Ovary (tissue), 7 donors: ENCODE measurements at regions not wholly inside any gene's neighbourhood (a gene's known extent, or its start where the extent isn't known, plus 50 kb on each side); places are given as distances from the start of the nearest gene placed in this dataset.
"Not testable (repeated sequence)": the region's sequence is repeated elsewhere in the genome, so short reads cannot be mapped to it uniquely, and the experiment has no call there.

Experiments
- DNase-seq, 5 donors: peaks; one replicate each; pipeline ENCODE4 v3.0.0-alpha.2; 2019 to 2020
- H3K27ac ChIP-seq, 2 donors: fragments of 200-600 bp; one replicate each; pipeline versions ENCODE4 v1.5.1 to v1.8.0; 2019 to 2022
- H3K27me3 ChIP-seq: fragments of 200-600 bp; one replicate; pipeline ENCODE4 v1.8.0; 2022
- H3K36me3 ChIP-seq: fragments of 200-600 bp; sonication (generic); one replicate; pipeline ENCODE4 v1.5.1; 2019
- H3K4me1 ChIP-seq: one replicate; pipeline ENCODE4 v1.8.1; 2013; ENCODE audit warnings: mild to moderate bottlenecking, moderate library complexity; ENCODE audit not compliant: insufficient read depth
- H3K4me3 ChIP-seq: fragments of 200-600 bp; sonication (generic); one replicate; pipeline ENCODE4 v1.5.1; 2017
- H3K9me3 ChIP-seq, 2 donors: fragments of 200-600 bp in 1 of 2; sonication (generic) in 1 of 2; one replicate each; pipeline versions ENCODE4 v1.5.1 to v1.8.1; 2013 to 2019; ENCODE audit warnings: mild to moderate bottlenecking in 1 of 2, moderate library complexity in 1 of 2
- EP300 ChIP-seq: sonication (generic); formaldehyde crosslinking; IDR thresholded peaks from one replicate; pipeline ENCODE4 v1.6.1; 2017; ENCODE audit warnings: antibody characterized with exemption
- POLR2A ChIP-seq: fragments of 450-650 bp; IDR thresholded peaks from one replicate; pipeline ENCODE4 v1.6.1; 2017; ENCODE audit warnings: antibody characterized with exemption, mild to moderate bottlenecking, moderate library complexity
- WGBS, 3 donors: extraction: QIAGEN DNeasy Blood & Tissue Kit in 1 of 3; methylation state at CpG; one replicate each; pipeline versions ENCODE4 v1.1.5 to v1.1.7; 2013 to 2017; 5-methylcytosine and 5-hydroxymethylcytosine counted together
- intact Hi-C, 4 donors: fragments of 100-400 bp; cut with DNase I; formaldehyde crosslinking; loops; one replicate each; pipeline versions ENCODE4 v1.11.0 to v1.15.1; 2022 to 2023
- TF ChIP-seq, protein P1 (sequence below), 3 donors: fragments of 450-650 bp in 2 of 3; fragments of 200-600 bp in 1 of 3; IDR thresholded peaks; one replicate each; pipeline versions ENCODE4 v1.5.1 to v1.8.0; 2016 to 2022; ENCODE audit warnings: antibody characterized with exemption in 3 of 3, mild to moderate bottlenecking in 1 of 3
- donor health status: DM: no; HTN: no; CAD: no; lungs with moderate emphysema.
- donor health status: DM: no; HTN: no; CAD: no.
- donor health status: Bipolar disorder and iron deficiency.
- donor health status: DM: no; HTN: no; CAD: no.
- donor health status: DM: yes; HTN: yes; CAD: no.

DNA sequence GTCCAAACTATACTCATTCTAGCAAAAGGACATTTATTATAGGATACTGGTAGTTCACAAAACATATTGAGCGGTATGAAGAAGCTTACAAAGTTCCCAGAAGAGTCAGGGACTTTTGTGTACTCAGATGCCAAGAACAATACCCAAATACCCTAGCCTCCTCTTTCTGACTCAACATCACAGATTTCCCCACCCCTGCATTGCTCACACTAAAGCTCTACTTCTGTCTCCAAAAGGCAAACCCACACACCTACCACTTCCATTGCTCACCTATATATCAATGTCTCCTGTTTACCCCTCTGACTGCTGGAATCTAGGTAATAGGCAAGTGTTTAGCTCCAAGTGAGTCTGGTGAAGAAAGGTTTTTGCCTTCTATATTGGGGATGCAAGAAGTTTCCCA is 100.7 kb upstream of the HCCS start:
- TF ChIP-seq EP300: no peak
- TF ChIP-seq, protein P1, sequence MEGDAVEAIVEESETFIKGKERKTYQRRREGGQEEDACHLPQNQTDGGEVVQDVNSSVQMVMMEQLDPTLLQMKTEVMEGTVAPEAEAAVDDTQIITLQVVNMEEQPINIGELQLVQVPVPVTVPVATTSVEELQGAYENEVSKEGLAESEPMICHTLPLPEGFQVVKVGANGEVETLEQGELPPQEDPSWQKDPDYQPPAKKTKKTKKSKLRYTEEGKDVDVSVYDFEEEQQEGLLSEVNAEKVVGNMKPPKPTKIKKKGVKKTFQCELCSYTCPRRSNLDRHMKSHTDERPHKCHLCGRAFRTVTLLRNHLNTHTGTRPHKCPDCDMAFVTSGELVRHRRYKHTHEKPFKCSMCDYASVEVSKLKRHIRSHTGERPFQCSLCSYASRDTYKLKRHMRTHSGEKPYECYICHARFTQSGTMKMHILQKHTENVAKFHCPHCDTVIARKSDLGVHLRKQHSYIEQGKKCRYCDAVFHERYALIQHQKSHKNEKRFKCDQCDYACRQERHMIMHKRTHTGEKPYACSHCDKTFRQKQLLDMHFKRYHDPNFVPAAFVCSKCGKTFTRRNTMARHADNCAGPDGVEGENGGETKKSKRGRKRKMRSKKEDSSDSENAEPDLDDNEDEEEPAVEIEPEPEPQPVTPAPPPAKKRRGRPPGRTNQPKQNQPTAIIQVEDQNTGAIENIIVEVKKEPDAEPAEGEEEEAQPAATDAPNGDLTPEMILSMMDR (IDR thresholded peaks at IDR 0.05): no peak
- TF ChIP-seq POLR2A: no peak
- intact Hi-C loops: no loop called here
- 56 to 78% (median 64%) methylated on average over 1 of the region's 1 CpG for WGBS, 3 donors
- Histone ChIP-seq H3K27me3 (no peaks in the 10 kb centered on the region), H3K36me3 (no peaks in the 10 kb centered on the region), H3K9me3 (no peaks in the 10 kb centered on the region), H3K4me3 (no peak overlapping the region), H3K4me1 (no peaks in the 10 kb centered on the region), H3K27ac (no peak overlapping the region)
- DNase-seq: no peak

DNA sequence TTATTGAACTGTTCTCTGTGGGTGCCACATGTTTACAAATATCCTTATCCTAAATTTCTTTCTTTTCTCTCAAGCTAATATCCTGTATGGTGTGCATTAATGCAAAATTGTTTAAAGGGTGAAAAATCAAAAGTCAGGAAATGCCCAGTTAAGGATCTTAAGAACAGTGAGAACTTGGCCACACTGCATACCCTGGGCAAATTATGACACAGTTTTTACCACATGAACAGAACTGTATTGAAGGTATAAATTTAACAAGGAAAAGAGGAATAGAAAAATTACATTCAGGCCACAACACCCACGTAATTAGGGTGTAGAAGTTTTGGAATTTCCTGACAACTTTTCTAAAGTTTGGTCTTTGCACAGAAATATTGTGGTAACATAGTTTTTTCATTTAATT is 94.4 kb upstream of the HCCS start:
- TF ChIP-seq, protein P1 (IDR thresholded peaks at IDR 0.05): no peak
- no peak for TF ChIP-seq EP300
- Histone ChIP-seq H3K27ac (no peak overlapping the region), H3K4me3 (no peak overlapping the region), H3K4me1 (no peaks in the 10 kb centered on the region), H3K36me3 (no peaks in the 10 kb centered on the region), H3K27me3 (no peaks in the 10 kb centered on the region), H3K9me3 (no peaks in the 10 kb centered on the region)
- DNase-seq: no peak
- WGBS, 3 donors: 12 to 30% (median 27%) methylated on average over 1 of the region's 1 CpG
- intact Hi-C loops: no loop called here

DNA sequence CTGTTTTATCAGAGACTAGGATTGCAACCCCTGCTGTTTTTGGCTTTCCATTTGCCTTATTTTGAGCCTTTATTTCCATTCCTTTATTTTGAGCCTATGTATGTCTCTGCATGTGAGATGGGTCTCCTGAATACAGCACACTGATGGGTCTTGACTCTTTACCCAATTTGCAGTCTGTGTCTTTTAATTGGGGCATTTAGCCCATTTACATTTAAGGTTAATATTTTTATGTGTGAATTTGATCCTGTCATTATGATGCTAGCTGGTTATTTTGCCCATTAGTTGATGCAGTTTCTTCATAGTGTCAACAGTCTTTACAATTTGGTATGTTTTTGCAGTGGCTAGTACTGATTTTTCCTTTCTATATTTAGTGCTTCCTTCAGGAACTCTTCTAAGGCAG is 88.5 kb upstream of the HCCS start:
- intact Hi-C loops, H3K36me3 ChIP-seq, H3K9me3 ChIP-seq, H3K4me3 ChIP-seq, DNase-seq, H3K4me1 ChIP-seq, H3K27ac ChIP-seq, H3K27me3 ChIP-seq: not testable (repeated sequence)

DNA sequence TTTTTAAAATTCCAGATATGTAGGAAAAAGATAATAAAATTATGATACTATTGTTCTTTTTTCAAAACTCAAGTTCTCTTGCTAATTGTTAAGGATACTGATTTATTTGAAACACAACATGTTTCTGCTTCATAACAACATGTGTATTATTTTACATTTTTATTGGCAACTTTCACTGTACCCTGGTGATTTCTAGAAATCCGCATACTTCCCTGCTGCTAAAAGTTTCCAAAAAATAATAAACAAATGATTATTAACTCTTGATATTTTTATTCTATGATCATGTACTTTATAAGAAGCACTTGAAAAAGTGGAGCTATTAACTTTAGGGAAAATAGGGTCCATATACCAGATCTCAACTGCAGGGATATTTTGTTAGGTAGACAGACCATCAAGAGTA is 71.2 kb upstream of the HCCS start:
- DNase-seq: no peak
- Histone ChIP-seq H3K9me3 (no peaks in the 10 kb centered on the region), H3K27ac (no peak overlapping the region), H3K36me3 (no peaks in the 10 kb centered on the region), H3K4me1 (no peaks in the 10 kb centered on the region), H3K4me3 (no peak overlapping the region), H3K27me3 (no peaks in the 10 kb centered on the region)
- TF ChIP-seq POLR2A (no peak), EP300 (no peak)
- TF ChIP-seq, protein P1 (IDR thresholded peaks at IDR 0.05): no peak
- intact Hi-C loops: no loop called here
- WGBS, 3 donors: 21 to 42% (median 26%) methylated on average over 1 of the region's 1 CpG

DNA sequence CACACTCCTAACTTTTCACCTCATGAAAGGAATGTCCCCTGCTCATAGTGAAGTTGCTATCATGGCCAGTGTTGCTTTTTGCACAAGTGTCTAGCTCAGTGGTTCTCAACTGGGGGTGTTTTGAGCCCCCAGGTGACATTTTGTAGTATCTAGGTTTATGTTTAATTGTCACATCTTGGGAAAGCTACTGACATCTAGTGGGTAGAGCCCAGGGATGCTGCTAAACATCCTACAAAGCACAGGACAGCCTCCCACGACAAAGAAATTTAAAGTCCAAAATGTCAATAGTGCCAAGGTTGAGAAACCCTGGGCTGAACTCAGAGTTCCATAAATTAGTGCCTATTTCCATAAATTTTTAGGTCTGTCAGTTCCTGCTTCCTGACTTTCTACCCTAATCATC is 70.7 kb upstream of the HCCS start:
- H3K9me3 ChIP-seq: no peaks in the 10 kb centered on the region
- TF ChIP-seq, protein P1 (IDR thresholded peaks at IDR 0.05): no peak
- no peak for TF ChIP-seq POLR2A
- no peak for TF ChIP-seq EP300
- no peak overlapping the region for H3K4me3 ChIP-seq
- intact Hi-C loops: no loop called here
- 12 to 24% (median 22%) methylated on average over 1 of the region's 1 CpG for WGBS, 3 donors
- no peaks in the 10 kb centered on the region for H3K27me3 ChIP-seq
- no peak for DNase-seq
- no peaks in the 10 kb centered on the region for H3K4me1 ChIP-seq
- H3K27ac ChIP-seq: no peak overlapping the region
- H3K36me3 ChIP-seq: no peaks in the 10 kb centered on the region
